ENCODE measurements at regions not wholly inside any gene's neighbourhood (a gene's known extent, or its start where the extent isn't known, plus 50 kb on each side); places are given as distances from the start of the nearest gene placed in this dataset.

- no peak for TF ChIP-seq CTCF (IDR thresholded peaks at IDR 0.05)
- TF ChIP-seq POLR2A (IDR thresholded peaks at IDR 0.05): no peak
These were observed 412.1 kb downstream of the TMEM38B start for GRCh38 chr9:106106396-106106795.
